Body of pancreas (tissue), 4 donors: ENCODE measurements at regions not wholly inside any gene's neighbourhood (a gene's known extent, or its start where the extent isn't known, plus 50 kb on each side); places are given as distances from the start of the nearest gene placed in this dataset.

Experiments
- ATAC-seq: fragments of 150-250 bp; one replicate; pipeline ENCODE4 v1.9.1; 2016
- DNase-seq, 4 donors: peaks; one replicate each; pipeline ENCODE4 v3.0.0-alpha.2; 2019
- H3K27ac ChIP-seq, 4 donors: fragments of 200-600 bp; sonication (generic); 1 replicate in 3 of 4; 2 replicates in 1 of 4; pipeline versions ENCODE4 v1.5.1 to v1.6.1; 2016 to 2019; ENCODE audit warnings: mild to moderate bottlenecking in 1 of 4, mixed read lengths in 1 of 4, moderate library complexity in 1 of 4
- H3K27me3 ChIP-seq, 2 donors: fragments of 200-600 bp; sonication (generic); one replicate each; pipeline ENCODE4 v1.6.0; 2016; ENCODE audit warnings: mild to moderate bottlenecking in 1 of 2
- H3K36me3 ChIP-seq, 2 donors: fragments of 200-600 bp; sonication (generic); replicated peaks in 1 of 2; 2 replicates each; pipeline ENCODE4 v1.5.1; 2016; ENCODE audit warnings: low read depth in 2 of 2; ENCODE audit not compliant: insufficient read depth in 1 of 2
- H3K4me1 ChIP-seq: fragments of 200-600 bp; sonication (generic); one replicate; pipeline ENCODE4 v1.6.0; 2016
- H3K4me3 ChIP-seq, 2 donors: fragments of 200-600 bp; sonication (generic); 1 replicate in 1 of 2; 2 replicates in 1 of 2; pipeline ENCODE4 v1.5.1; 2016 to 2019
- H3K9me3 ChIP-seq, 3 donors: fragments of 200-600 bp; sonication (generic); 1 replicate in 2 of 3; 2 replicates in 1 of 3; pipeline ENCODE4 v1.5.1; 2016
- POLR2A ChIP-seq, 3 donors: fragments of 450-650 bp; IDR thresholded peaks; one replicate each; pipeline ENCODE4 v1.6.1; 2016; ENCODE audit warnings: antibody characterized with exemption in 3 of 3, mild to moderate bottlenecking in 2 of 3
- WGBS, 2 donors: methylation state at CpG; one replicate each; pipeline ENCODE4 v1.1.5; 2017; 5-methylcytosine and 5-hydroxymethylcytosine counted together
- intact Hi-C: fragments of 100-400 bp; cut with DNase I; formaldehyde crosslinking; loops from one replicate; pipeline ENCODE4 v1.15.1; 2023
- TF ChIP-seq, protein P1 (sequence below), 7 experiments: fragments of 450-650 bp in 4 of 7; fragments of 200-600 bp in 3 of 7; sonication (generic) in 3 of 7; IDR thresholded peaks; one replicate each; pipeline ENCODE4 v1.5.1; 2016 to 2019; ENCODE audit warnings: antibody characterized with exemption in 7 of 7

DNA sequence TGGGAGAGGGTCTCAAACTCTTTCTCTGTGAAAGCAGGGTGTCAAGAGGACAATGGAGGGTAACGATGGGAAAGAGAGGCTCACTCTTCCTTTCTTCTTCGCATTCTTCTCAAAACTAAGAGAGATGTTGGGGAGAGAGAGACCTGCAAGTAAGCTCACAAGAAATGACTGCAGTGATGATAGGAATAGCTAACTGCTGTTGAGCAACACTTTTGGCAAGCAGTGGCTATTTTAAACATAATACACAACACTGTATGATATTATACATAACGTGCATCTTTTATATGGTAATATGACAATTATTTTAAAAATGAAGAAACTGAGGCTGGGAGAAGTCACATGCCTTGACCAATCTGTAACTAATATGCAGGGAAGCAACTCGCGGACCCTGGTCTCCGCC lies 247.5 kb downstream of the CMPK2 start:
- TF ChIP-seq POLR2A (IDR thresholded peaks at IDR 0.05), result no peak
- TF ChIP-seq, protein P1, sequence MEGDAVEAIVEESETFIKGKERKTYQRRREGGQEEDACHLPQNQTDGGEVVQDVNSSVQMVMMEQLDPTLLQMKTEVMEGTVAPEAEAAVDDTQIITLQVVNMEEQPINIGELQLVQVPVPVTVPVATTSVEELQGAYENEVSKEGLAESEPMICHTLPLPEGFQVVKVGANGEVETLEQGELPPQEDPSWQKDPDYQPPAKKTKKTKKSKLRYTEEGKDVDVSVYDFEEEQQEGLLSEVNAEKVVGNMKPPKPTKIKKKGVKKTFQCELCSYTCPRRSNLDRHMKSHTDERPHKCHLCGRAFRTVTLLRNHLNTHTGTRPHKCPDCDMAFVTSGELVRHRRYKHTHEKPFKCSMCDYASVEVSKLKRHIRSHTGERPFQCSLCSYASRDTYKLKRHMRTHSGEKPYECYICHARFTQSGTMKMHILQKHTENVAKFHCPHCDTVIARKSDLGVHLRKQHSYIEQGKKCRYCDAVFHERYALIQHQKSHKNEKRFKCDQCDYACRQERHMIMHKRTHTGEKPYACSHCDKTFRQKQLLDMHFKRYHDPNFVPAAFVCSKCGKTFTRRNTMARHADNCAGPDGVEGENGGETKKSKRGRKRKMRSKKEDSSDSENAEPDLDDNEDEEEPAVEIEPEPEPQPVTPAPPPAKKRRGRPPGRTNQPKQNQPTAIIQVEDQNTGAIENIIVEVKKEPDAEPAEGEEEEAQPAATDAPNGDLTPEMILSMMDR (IDR thresholded peaks at IDR 0.05), result no peak
- H3K9me3 ChIP-seq, result no peaks in the 10 kb centered on the region
- no peaks in the 10 kb centered on the region for H3K36me3 ChIP-seq
- intact Hi-C loops, result no loop called here
- no peaks in the 10 kb centered on the region for H3K4me1 ChIP-seq
- ATAC-seq (no peak), DNase-seq (no peak)
- WGBS, 2 donors, result 69 to 74% methylated on average over 6 of the region's 6 CpGs
- H3K27me3 ChIP-seq, result no peaks in the 10 kb centered on the region
- H3K4me3 ChIP-seq, result no peak overlapping the region
- H3K27ac ChIP-seq, result no peak overlapping the region

DNA sequence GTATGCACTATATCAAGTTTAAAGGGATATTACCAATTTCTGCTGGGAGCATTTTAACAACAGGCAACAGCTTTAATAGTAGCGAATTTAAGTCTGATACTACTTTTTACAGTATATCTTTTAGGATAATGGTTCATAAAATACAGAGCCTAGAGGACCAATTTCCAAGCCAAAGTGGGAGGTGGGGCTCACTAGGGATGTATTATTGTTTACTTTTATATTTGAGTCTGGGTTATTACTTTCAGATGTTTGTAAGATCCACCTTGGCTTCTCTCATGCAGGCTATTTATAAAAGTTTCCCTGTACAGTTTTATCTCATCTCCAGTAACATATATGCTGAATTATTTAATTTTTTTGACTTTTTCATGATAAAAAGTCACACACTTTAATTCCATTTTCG lies 242.0 kb downstream of the CMPK2 start:
- Histone ChIP-seq H3K4me3 (no peak overlapping the region), H3K36me3 (no peaks in the 10 kb centered on the region), H3K27me3 (no peaks in the 10 kb centered on the region), H3K27ac (no peak overlapping the region), H3K4me1 (no peaks in the 10 kb centered on the region), H3K9me3 (no peaks in the 10 kb centered on the region)
- intact Hi-C loops, result no loop called here
- ATAC-seq (no peak), DNase-seq (no peak)
- TF ChIP-seq, protein P1 (IDR thresholded peaks at IDR 0.05), result no peak
- TF ChIP-seq POLR2A (IDR thresholded peaks at IDR 0.05), result no peak
- WGBS, 2 donors, result 67 to 72% methylated on average over 2 of the region's 2 CpGs

DNA sequence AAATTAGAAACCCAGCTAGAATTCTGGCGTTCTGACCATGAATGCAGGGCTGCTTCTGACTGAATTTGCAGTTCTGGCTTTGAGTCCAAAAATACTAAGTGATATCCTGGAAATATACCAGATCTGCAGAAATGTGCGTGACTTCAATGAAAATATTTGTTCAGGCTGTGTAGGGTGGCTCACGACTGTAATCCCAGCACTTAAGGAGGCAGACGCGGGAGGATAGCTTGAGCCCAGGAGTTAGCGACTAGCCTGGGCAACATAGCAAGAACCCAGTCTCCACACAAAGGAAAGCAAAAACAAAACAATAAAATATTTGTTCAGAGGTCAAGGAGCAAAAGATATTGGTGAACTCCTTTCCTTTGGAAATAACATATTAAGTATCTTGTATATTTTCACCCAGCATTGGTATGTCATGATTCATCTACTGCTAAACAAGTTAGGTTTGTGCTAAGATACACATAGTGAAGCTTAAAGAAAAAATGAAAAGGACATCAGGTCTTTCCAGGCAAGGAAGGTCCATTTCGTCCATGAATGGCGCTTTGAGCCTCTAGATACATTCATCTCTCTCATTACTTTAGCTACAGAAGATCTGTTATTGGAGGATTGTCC lies 239.2 kb downstream of the CMPK2 start:
- Histone ChIP-seq H3K4me1 (no peaks in the 10 kb centered on the region), H3K36me3 (no peaks in the 10 kb centered on the region), H3K9me3 (no peaks in the 10 kb centered on the region), H3K27ac (no peak overlapping the region), H3K27me3 (no peaks in the 10 kb centered on the region), H3K4me3 (no peak overlapping the region)
- DNase-seq, result no peak
- 57 to 64% methylated on average over 8 of the region's 8 CpGs for WGBS, 2 donors
- no peak for TF ChIP-seq POLR2A (IDR thresholded peaks at IDR 0.05)
- ATAC-seq, result no peak
- intact Hi-C loops, result no loop called here

DNA sequence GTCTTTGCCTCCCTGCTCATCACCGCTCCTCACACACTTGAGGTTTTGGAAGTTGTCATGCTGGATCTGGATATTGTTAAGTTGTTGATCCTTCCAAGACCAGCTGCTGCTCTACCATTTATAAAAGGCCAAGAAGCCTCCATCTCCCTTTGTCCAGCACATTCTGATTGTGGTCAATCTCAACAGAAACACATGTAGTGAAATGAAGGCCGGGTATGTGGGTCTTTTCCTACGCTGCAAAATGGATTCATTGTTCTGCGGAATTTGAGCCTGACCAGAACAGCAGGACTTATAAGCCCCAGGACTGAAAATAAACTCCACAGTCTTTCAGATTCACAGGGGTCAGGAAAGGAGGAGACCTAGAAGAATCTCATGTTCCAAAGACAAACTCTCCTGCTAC lies 238.4 kb downstream of the CMPK2 start:
- no peaks in the 10 kb centered on the region for H3K36me3 ChIP-seq
- no peak for DNase-seq

DNA sequence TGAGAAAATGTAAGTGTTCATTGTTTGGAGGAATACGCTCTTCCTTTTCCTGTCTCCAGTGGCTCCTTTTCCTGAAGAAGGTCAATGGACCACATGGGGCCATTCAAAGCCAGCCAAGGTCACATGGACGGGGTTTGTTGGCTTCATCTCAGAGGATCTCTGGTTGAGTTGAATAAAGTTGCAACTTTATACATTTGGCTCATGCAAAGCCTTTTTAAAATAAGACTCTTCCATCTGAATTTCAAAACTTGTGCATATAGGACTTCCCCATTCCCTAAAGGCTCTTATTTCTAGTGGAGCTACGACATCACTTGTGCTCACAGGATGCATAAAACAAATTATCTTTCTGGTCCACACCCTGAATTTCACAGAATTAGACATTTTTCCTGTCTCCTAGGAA lies 235.5 kb downstream of the CMPK2 start:
- Histone ChIP-seq H3K4me1 (no peaks in the 10 kb centered on the region), H3K27me3 (no peaks in the 10 kb centered on the region), H3K27ac (no peak overlapping the region), H3K4me3 (no peak overlapping the region), H3K36me3 (no peaks in the 10 kb centered on the region), H3K9me3 (no peaks in the 10 kb centered on the region)
- TF ChIP-seq, protein P1 (IDR thresholded peaks at IDR 0.05), result no peak
- TF ChIP-seq POLR2A (IDR thresholded peaks at IDR 0.05), result no peak
- WGBS, 2 donors, result 56 to 61% methylated on average over 3 of the region's 3 CpGs
- intact Hi-C loops, result no loop called here
- ATAC-seq (no peak), DNase-seq (no peak)

More for the DNA sequence above, 238.4 kb downstream of the CMPK2 start:
- intact Hi-C loops, result no loop called here
- Histone ChIP-seq H3K9me3 (no peaks in the 10 kb centered on the region), H3K27me3 (no peaks in the 10 kb centered on the region), H3K4me3 (no peak overlapping the region), H3K4me1 (no peaks in the 10 kb centered on the region), H3K27ac (no peak overlapping the region)
- TF ChIP-seq, protein P1 (IDR thresholded peaks at IDR 0.05), result no peak
- no peak for TF ChIP-seq POLR2A (IDR thresholded peaks at IDR 0.05)
- no peak for ATAC-seq
- WGBS, 2 donors, result 79 to 89% methylated on average over 4 of the region's 4 CpGs
